ENCODE measurements at regions not wholly inside any gene's neighbourhood (a gene's known extent, or its start where the extent isn't known, plus 50 kb on each side); places are given as distances from the start of the nearest gene placed in this dataset.

DNA sequence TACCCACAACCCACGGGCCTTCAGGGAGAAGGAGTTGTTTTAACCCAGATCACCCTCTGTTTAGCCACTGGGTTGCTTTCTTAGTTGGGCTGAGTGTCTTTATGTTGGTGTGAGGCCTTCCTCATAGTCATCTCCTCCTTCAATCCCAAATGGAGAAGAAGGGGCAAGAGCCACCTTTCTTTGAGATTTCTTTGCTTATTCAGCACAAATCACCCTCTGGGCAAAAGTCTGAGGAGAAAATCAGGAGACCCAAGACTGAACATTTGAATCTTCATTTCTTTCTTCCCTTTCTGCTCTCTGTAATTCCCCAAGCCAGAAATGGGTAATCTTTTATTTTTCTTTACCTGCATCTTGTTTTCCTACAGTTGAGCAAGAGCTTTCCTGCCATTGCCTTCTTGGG is 329.0 kb downstream of the TLE4 start:
- no peak for DNase-seq (ENCODE audit: low read depth)
- H3K4me3 ChIP-seq (ENCODE audit: low read depth, low read length): no peak overlapping the region
- TF ChIP-seq, protein P1, sequence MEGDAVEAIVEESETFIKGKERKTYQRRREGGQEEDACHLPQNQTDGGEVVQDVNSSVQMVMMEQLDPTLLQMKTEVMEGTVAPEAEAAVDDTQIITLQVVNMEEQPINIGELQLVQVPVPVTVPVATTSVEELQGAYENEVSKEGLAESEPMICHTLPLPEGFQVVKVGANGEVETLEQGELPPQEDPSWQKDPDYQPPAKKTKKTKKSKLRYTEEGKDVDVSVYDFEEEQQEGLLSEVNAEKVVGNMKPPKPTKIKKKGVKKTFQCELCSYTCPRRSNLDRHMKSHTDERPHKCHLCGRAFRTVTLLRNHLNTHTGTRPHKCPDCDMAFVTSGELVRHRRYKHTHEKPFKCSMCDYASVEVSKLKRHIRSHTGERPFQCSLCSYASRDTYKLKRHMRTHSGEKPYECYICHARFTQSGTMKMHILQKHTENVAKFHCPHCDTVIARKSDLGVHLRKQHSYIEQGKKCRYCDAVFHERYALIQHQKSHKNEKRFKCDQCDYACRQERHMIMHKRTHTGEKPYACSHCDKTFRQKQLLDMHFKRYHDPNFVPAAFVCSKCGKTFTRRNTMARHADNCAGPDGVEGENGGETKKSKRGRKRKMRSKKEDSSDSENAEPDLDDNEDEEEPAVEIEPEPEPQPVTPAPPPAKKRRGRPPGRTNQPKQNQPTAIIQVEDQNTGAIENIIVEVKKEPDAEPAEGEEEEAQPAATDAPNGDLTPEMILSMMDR (IDR thresholded peaks at IDR 0.05; ENCODE audit: control insufficient read depth, extremely low read depth, insufficient read depth): no peak

DNA sequence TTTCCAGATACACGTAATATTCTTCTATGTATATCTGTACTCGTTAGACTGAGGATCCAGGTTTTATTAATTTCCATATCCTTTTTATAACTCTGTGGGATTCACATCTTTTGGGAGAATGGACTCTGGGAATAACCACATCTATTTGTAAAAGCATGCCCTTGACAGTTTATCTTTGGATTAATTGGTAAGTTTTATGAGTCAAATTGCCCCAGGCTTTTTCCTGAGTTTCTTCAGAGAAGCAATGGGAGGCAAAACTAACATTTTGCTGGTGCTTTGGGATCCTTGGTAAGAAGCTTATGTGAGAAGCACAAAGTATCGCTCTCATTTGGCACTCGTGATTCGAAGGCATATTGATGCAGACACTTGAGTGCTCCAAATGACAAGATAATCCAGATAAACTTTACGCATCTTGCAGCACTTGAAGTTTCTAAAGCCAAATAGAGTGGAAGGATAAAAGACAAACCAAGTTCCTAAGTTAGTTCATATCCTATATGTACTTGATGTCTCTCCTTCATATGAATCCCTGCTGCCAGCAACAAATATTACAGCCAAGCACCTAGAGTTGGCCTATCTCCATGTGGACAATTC is 324.7 kb downstream of the TLE4 start:
- TF ChIP-seq, protein P1 (IDR thresholded peaks at IDR 0.05; ENCODE audit: control insufficient read depth, extremely low read depth, insufficient read depth): no peak
- DNase-seq (ENCODE audit: low read depth): peak; percentile 18
- H3K4me3 ChIP-seq (ENCODE audit: low read depth, low read length): no peak overlapping the region

DNA sequence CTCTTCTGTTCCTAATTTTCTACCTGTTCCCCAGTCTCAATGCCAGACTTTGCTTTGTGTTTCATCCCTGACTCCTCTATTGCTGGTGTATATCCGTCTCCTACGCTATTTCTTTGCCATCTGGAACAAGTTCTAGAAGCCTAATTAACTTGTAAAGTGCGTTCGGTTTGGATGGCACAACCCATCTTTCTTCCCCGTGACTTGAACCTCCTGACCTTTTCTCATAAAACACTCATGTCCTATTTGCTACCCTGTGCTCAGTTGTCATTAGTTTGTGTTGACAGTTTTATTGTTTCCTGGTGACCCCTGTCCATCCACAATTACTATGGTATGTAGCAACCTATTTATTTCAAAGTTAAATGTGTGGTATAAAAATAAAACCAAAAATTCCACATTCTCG is 323.5 kb downstream of the TLE4 start:
- no peak overlapping the region for H3K4me3 ChIP-seq (ENCODE audit: low read depth, low read length)
- TF ChIP-seq, protein P1 (IDR thresholded peaks at IDR 0.05; ENCODE audit: control insufficient read depth, extremely low read depth, insufficient read depth): no peak
- DNase-seq (ENCODE audit: low read depth): no peak

DNA sequence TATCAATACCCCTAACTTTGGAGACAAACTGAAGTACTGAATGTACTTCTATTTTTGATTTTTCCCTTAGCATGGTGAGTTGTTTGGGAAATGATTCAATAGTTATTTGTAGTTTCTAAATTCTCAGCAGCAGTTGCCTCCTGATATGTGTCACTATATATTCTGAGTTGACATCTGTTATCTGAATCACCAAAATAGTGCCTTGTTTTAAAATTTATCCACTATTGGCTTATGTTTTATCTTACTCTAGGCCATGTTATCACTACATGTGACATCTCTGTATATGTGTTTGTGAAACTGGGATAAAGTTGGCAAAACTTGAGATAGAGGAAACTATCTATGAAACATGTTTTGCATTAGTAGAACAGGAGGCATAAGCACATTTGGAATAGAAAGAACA is 317.6 kb downstream of the TLE4 start:
- TF ChIP-seq, protein P1 (IDR thresholded peaks at IDR 0.05; ENCODE audit: control insufficient read depth, extremely low read depth, insufficient read depth): no peak
- no peak for DNase-seq (ENCODE audit: low read depth)
- H3K4me3 ChIP-seq (ENCODE audit: low read depth, low read length): no peak overlapping the region

DNA sequence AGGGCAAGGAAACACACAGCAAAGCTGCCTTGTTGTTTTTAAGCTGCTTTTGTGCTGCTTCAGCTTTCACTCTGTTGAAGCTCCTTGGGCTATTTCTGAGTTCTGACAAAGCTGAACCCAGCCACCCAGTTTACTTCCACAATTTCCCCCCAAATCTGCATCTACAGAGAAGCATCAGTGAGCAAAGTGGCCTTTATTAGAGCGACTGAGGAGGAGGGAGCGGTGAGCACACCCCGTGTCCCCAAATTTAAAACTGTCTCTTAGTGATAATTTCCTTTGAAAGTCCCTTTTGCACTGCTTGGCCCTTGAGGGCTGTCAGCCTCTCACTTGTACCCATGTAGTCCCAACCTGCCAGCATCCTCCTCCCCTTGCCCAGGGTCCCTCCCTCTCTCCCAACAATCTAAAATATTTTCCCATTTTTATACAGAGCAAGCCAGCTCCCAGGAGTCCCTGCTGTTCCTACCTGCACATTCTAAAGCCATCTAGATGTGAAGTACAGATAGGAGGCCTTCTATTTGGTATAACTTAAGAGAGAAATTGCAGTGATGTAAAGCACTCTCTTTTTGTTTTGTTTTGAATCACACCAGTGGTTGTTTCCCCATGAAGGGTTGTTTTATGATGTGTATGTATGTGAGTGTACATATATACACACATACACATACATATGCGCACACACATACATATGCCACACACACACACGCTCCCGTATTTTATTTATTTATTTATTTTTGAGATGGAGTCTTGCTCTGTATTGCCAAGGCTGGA is 313.5 kb downstream of the TLE4 start:
- H3K4me3 ChIP-seq (ENCODE audit: low read depth, low read length): no peak overlapping the region
- TF ChIP-seq, protein P1 (IDR thresholded peaks at IDR 0.05; ENCODE audit: control insufficient read depth, extremely low read depth, insufficient read depth): no peak
- DNase-seq (ENCODE audit: low read depth): no peak

- TF ChIP-seq, protein P1 (IDR thresholded peaks at IDR 0.05; ENCODE audit: control insufficient read depth, extremely low read depth, insufficient read depth): no peak
- DNase-seq (ENCODE audit: low read depth): no peak
- no peak overlapping the region for H3K4me3 ChIP-seq (ENCODE audit: low read depth, low read length)
Observed at GRCh38 chr9:79884546-79884945, 312.8 kb downstream of the TLE4 start.
